ENCODE measurements at regions not wholly inside any gene's neighbourhood (a gene's known extent, or its start where the extent isn't known, plus 50 kb on each side); places are given as distances from the start of the nearest gene placed in this dataset.

- WGBS (ENCODE audit: insufficient coverage), result 100% methylated on average over 3 of the region's 4 CpGs
- CTCF ChIA-PET, result no interaction called here
These were observed 128.0 kb upstream of the STC2 start for GRCh38 chr5:173456181-173456580.

GRCh38 chr5:173455599-173455957 lies 127.4 kb upstream of the STC2 start:
- ChIA-PET CTCF (no interaction called here), POLR2A (no interaction called here)
- peaks cover 0 to 2% (median 0%) of the 10 kb centered on the region in 4 experiments for H3K4me1 ChIP-seq (ENCODE audit: control extremely low read depth in 1 of 4, control insufficient read depth in 4 of 4, insufficient read depth in 4 of 4, low read length in 3 of 4)
- no peaks in the 10 kb centered on the region for H3K9me3 ChIP-seq (ENCODE audit: control extremely low read depth in 1 of 5, control insufficient read depth in 4 of 5, insufficient read depth in 2 of 5, low read depth in 1 of 5, low read length in 4 of 5)
- no peak overlapping the region for H3K27ac ChIP-seq (ENCODE audit: insufficient read depth in 1 of 2, low read depth in 1 of 2, low read length in 2 of 2, poor library complexity in 1 of 2, severe bottlenecking in 2 of 2)
- no CpG with 5 or more reads among the region's 4 CpGs for WGBS (ENCODE audit: insufficient coverage)
- no peaks in the 10 kb centered on the region for H3K36me3 ChIP-seq (ENCODE audit: control insufficient read depth in 4 of 4, insufficient read depth in 4 of 4, low read length in 3 of 4)
- no peak overlapping the region for H3K4me3 ChIP-seq (ENCODE audit: control insufficient read depth in 1 of 7, extremely low read depth in 1 of 7, insufficient read depth in 4 of 7, low read depth in 2 of 7, low read length in 6 of 7)
- peaks cover 0 to 5% (median 0%) of the 10 kb centered on the region in 5 experiments for H3K27me3 ChIP-seq (replicated peaks in 2 of 5; ENCODE audit: control insufficient read depth in 4 of 5, insufficient read depth in 5 of 5, low read length in 4 of 5)
- no peak for DNase-seq

More at GRCh38 chr5:173456181-173456580, 128.0 kb upstream of the STC2 start:
- DNase-seq, result no peak
- H3K9me3 ChIP-seq (ENCODE audit: control extremely low read depth in 1 of 5, control insufficient read depth in 4 of 5, insufficient read depth in 2 of 5, low read depth in 1 of 5, low read length in 4 of 5), result no peaks in the 10 kb centered on the region
- no peak overlapping the region for H3K27ac ChIP-seq (ENCODE audit: insufficient read depth in 1 of 2, low read depth in 1 of 2, low read length in 2 of 2, poor library complexity in 1 of 2, severe bottlenecking in 2 of 2)
- peaks cover 0 to 2% (median 0%) of the 10 kb centered on the region in 4 experiments for H3K4me1 ChIP-seq (ENCODE audit: control extremely low read depth in 1 of 4, control insufficient read depth in 4 of 4, insufficient read depth in 4 of 4, low read length in 3 of 4)
- peaks cover 0 to 5% (median 0%) of the 10 kb centered on the region in 5 experiments for H3K27me3 ChIP-seq (replicated peaks in 2 of 5; ENCODE audit: control insufficient read depth in 4 of 5, insufficient read depth in 5 of 5, low read length in 4 of 5)
- POLR2A ChIA-PET, result no interaction called here
- no peak overlapping the region for H3K4me3 ChIP-seq (ENCODE audit: control insufficient read depth in 1 of 7, extremely low read depth in 1 of 7, insufficient read depth in 4 of 7, low read depth in 2 of 7, low read length in 6 of 7)
- no peaks in the 10 kb centered on the region for H3K36me3 ChIP-seq (ENCODE audit: control insufficient read depth in 4 of 4, insufficient read depth in 4 of 4, low read length in 3 of 4)

- Histone ChIP-seq H3K36me3 (ENCODE audit: control insufficient read depth in 4 of 4, insufficient read depth in 4 of 4, low read length in 3 of 4) (no peaks in the 10 kb centered on the region), H3K9me3 (ENCODE audit: control extremely low read depth in 1 of 5, control insufficient read depth in 4 of 5, insufficient read depth in 2 of 5, low read depth in 1 of 5, low read length in 4 of 5) (no peaks in the 10 kb centered on the region), H3K27me3 (replicated peaks in 2 of 5; ENCODE audit: control insufficient read depth in 4 of 5, insufficient read depth in 5 of 5, low read length in 4 of 5) (peaks cover 0 to 5% (median 0%) of the 10 kb centered on the region in 5 experiments), H3K4me1 (ENCODE audit: control extremely low read depth in 1 of 4, control insufficient read depth in 4 of 4, insufficient read depth in 4 of 4, low read length in 3 of 4) (peaks cover 0 to 2% (median 0%) of the 10 kb centered on the region in 4 experiments), H3K4me3 (ENCODE audit: control insufficient read depth in 1 of 7, extremely low read depth in 1 of 7, insufficient read depth in 4 of 7, low read depth in 2 of 7, low read length in 6 of 7) (no peak overlapping the region), H3K27ac (ENCODE audit: insufficient read depth in 1 of 2, low read depth in 1 of 2, low read length in 2 of 2, poor library complexity in 1 of 2, severe bottlenecking in 2 of 2) (no peak overlapping the region)
- 94% methylated on average over 10 of the region's 10 CpGs for WGBS (ENCODE audit: insufficient coverage)
- POLR2A ChIA-PET, result no interaction called here
- peak in 1 of 3 donors; percentile 8 for DNase-seq
- CTCF ChIA-PET, result no interaction called here
These were observed 126.8 kb upstream of the STC2 start for GRCh38 chr5:173454736-173455598.

GRCh38 chr5:173454361-173454735 lies 126.1 kb upstream of the STC2 start:
- Histone ChIP-seq H3K27me3 (replicated peaks in 2 of 5; ENCODE audit: control insufficient read depth in 4 of 5, insufficient read depth in 5 of 5, low read length in 4 of 5) (peaks cover 0 to 5% (median 0%) of the 10 kb centered on the region in 5 experiments), H3K4me3 (ENCODE audit: control insufficient read depth in 1 of 7, extremely low read depth in 1 of 7, insufficient read depth in 4 of 7, low read depth in 2 of 7, low read length in 6 of 7) (no peak overlapping the region), H3K36me3 (ENCODE audit: control insufficient read depth in 4 of 4, insufficient read depth in 4 of 4, low read length in 3 of 4) (no peaks in the 10 kb centered on the region), H3K27ac (ENCODE audit: insufficient read depth in 1 of 2, low read depth in 1 of 2, low read length in 2 of 2, poor library complexity in 1 of 2, severe bottlenecking in 2 of 2) (no peak overlapping the region), H3K4me1 (ENCODE audit: control extremely low read depth in 1 of 4, control insufficient read depth in 4 of 4, insufficient read depth in 4 of 4, low read length in 3 of 4) (peaks cover 0 to 2% (median 0%) of the 10 kb centered on the region in 4 experiments), H3K9me3 (ENCODE audit: control extremely low read depth in 1 of 5, control insufficient read depth in 4 of 5, insufficient read depth in 2 of 5, low read depth in 1 of 5, low read length in 4 of 5) (no peaks in the 10 kb centered on the region)
- ChIA-PET POLR2A (no interaction called here), CTCF (no interaction called here)
- 77% methylated on average over 2 of the region's 4 CpGs for WGBS (ENCODE audit: insufficient coverage)
- no peak for DNase-seq

GRCh38 chr5:173453167-173453566 lies 125.0 kb upstream of the STC2 start:
- ChIA-PET CTCF (no interaction called here), POLR2A (no interaction called here)
- Histone ChIP-seq H3K27me3 (replicated peaks in 2 of 5; ENCODE audit: control insufficient read depth in 4 of 5, insufficient read depth in 5 of 5, low read length in 4 of 5) (peaks cover 0 to 10% (median 0%) of the 10 kb centered on the region in 5 experiments), H3K27ac (ENCODE audit: insufficient read depth in 1 of 2, low read depth in 1 of 2, low read length in 2 of 2, poor library complexity in 1 of 2, severe bottlenecking in 2 of 2) (no peak overlapping the region), H3K4me1 (ENCODE audit: control extremely low read depth in 1 of 4, control insufficient read depth in 4 of 4, insufficient read depth in 4 of 4, low read length in 3 of 4) (peaks cover 0 to 2% (median 0%) of the 10 kb centered on the region in 4 experiments), H3K36me3 (ENCODE audit: control insufficient read depth in 4 of 4, insufficient read depth in 4 of 4, low read length in 3 of 4) (no peaks in the 10 kb centered on the region), H3K4me3 (ENCODE audit: control insufficient read depth in 1 of 7, extremely low read depth in 1 of 7, insufficient read depth in 4 of 7, low read depth in 2 of 7, low read length in 6 of 7) (no peak overlapping the region), H3K9me3 (ENCODE audit: control extremely low read depth in 1 of 5, control insufficient read depth in 4 of 5, insufficient read depth in 2 of 5, low read depth in 1 of 5, low read length in 4 of 5) (no peaks in the 10 kb centered on the region)
- no peak for DNase-seq
- 92% methylated on average over 2 of the region's 4 CpGs for WGBS (ENCODE audit: insufficient coverage)

- peak in 2 of 3 donors; percentile 10 to 12 for DNase-seq
- peaks cover 0 to 2% (median 0%) of the 10 kb centered on the region in 4 experiments for H3K4me1 ChIP-seq (ENCODE audit: control extremely low read depth in 1 of 4, control insufficient read depth in 4 of 4, insufficient read depth in 4 of 4, low read length in 3 of 4)
- WGBS (ENCODE audit: insufficient coverage), result 52% methylated on average over 6 of the region's 9 CpGs
These were observed 124.1 kb upstream of the STC2 start for GRCh38 chr5:173452119-173452905.

GRCh38 chr5:173451651-173452050 lies 123.4 kb upstream of the STC2 start:
- H3K27ac ChIP-seq (ENCODE audit: insufficient read depth in 1 of 2, low read depth in 1 of 2, low read length in 2 of 2, poor library complexity in 1 of 2, severe bottlenecking in 2 of 2), result no peak overlapping the region
- no peaks in the 10 kb centered on the region for H3K9me3 ChIP-seq (ENCODE audit: control extremely low read depth in 1 of 5, control insufficient read depth in 4 of 5, insufficient read depth in 2 of 5, low read depth in 1 of 5, low read length in 4 of 5)
- no CpG with 5 or more reads among the region's 2 CpGs for WGBS (ENCODE audit: insufficient coverage)
- peaks cover 0 to 19% (median 0%) of the 10 kb centered on the region in 5 experiments for H3K27me3 ChIP-seq (replicated peaks in 2 of 5; ENCODE audit: control insufficient read depth in 4 of 5, insufficient read depth in 5 of 5, low read length in 4 of 5)
- H3K4me1 ChIP-seq (ENCODE audit: control extremely low read depth in 1 of 4, control insufficient read depth in 4 of 4, insufficient read depth in 4 of 4, low read length in 3 of 4), result peaks cover 0 to 2% (median 0%) of the 10 kb centered on the region in 4 experiments
- ChIA-PET POLR2A (no interaction called here), CTCF (no interaction called here)
- no peaks in the 10 kb centered on the region for H3K36me3 ChIP-seq (ENCODE audit: control insufficient read depth in 4 of 4, insufficient read depth in 4 of 4, low read length in 3 of 4)
- no peak for DNase-seq
- no peak overlapping the region for H3K4me3 ChIP-seq (ENCODE audit: control insufficient read depth in 1 of 7, extremely low read depth in 1 of 7, insufficient read depth in 4 of 7, low read depth in 2 of 7, low read length in 6 of 7)

More at GRCh38 chr5:173452119-173452905, 124.1 kb upstream of the STC2 start:
- CTCF ChIA-PET, result no interaction called here
- no peaks in the 10 kb centered on the region for H3K36me3 ChIP-seq (ENCODE audit: control insufficient read depth in 4 of 4, insufficient read depth in 4 of 4, low read length in 3 of 4)
- POLR2A ChIA-PET, result no interaction called here
- no peak overlapping the region for H3K27ac ChIP-seq (ENCODE audit: insufficient read depth in 1 of 2, low read depth in 1 of 2, low read length in 2 of 2, poor library complexity in 1 of 2, severe bottlenecking in 2 of 2)
- peaks cover 0 to 13% (median 0%) of the 10 kb centered on the region in 5 experiments for H3K27me3 ChIP-seq (replicated peaks in 2 of 5; ENCODE audit: control insufficient read depth in 4 of 5, insufficient read depth in 5 of 5, low read length in 4 of 5)
- H3K4me3 ChIP-seq (ENCODE audit: control insufficient read depth in 1 of 7, extremely low read depth in 1 of 7, insufficient read depth in 4 of 7, low read depth in 2 of 7, low read length in 6 of 7), result no peak overlapping the region
- no peaks in the 10 kb centered on the region for H3K9me3 ChIP-seq (ENCODE audit: control extremely low read depth in 1 of 5, control insufficient read depth in 4 of 5, insufficient read depth in 2 of 5, low read depth in 1 of 5, low read length in 4 of 5)

Data from common myeloid progenitor, CD34-positive (primary cell).